Midbrain (tissue), 1 donor: ENCODE measurements at regions not wholly inside any gene's neighbourhood (a gene's known extent, or its start where the extent isn't known, plus 50 kb on each side); places are given as distances from the start of the nearest gene placed in this dataset.

Source experiments
- DNase-seq: peaks from one replicate; lab custom pipeline; 2025; lab: John Stamatoyannopoulos, UW

- DNase-seq, result no peak
These were observed 820.2 kb downstream of the TRIB2 start for GRCh38 chr2:13536941-13537340.

GRCh38 chr2:13537771-13538349 lies 821.1 kb downstream of the TRIB2 start:
- DNase-seq, result no peak

DNA sequence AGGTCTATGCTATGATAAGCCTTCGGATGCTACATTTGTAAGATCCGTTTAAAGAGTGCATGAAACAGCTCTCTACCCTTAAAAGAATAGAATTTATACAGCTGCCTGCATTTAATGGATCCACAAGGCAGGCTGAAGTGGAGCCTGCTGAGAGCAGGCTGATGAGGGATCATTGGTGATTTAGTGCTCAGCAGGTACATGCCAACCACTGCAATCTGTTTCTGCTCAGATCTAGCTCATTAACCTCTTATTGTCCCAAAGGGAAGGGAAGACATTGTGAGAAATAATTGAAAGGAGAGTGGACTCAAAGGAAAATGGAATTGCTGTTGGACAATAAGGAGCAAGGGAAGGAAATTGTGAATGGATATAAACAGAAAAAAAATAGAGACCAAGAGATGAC lies 822.6 kb downstream of the TRIB2 start:
- no peak for DNase-seq

DNA sequence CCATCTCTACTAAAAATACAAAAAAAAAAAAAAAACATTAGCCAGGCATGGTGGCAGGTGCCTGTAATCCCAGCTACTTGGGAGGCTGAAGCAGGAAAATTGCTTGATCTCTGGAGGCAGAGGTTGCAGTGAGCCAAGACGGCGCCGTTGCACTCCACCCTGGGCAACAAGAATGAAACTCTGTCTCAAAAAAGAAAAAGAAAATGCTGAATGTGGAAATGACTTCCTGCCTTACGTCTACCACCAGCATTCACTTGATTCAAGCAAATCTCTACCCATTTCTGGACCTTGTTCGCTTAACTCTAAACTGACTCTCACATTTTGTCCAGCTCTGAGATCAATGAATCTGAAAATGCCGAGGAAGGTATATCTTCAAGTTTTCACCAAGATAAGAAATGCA lies 825.3 kb downstream of the TRIB2 start:
- no peak for DNase-seq

- DNase-seq, result no peak
These were observed 825.9 kb downstream of the TRIB2 start for GRCh38 chr2:13542642-13543041.

GRCh38 chr2:13543550-13543949 lies 826.8 kb downstream of the TRIB2 start:
- no peak for DNase-seq

DNA sequence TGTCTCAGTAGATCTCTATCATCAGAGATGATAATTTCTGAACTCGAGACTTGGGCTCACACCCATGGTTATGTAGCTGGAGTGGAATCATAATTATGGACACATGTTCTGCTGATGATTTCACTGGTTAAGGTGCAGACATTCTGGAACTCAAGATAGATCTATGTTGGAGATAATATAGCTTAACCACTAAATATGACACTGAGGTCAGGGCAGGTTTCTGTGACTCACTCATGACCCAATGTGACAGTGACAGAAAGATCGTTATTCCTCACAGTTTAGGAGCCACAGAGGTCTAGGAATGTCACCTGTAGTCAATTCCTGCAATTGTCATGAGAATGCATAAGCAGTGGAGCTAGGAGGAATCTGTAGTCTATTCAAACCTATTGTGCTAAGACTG lies 828.6 kb downstream of the TRIB2 start:
- DNase-seq, result no peak

- no peak for DNase-seq
These were observed 829.4 kb downstream of the TRIB2 start for GRCh38 chr2:13546131-13546530.

DNA sequence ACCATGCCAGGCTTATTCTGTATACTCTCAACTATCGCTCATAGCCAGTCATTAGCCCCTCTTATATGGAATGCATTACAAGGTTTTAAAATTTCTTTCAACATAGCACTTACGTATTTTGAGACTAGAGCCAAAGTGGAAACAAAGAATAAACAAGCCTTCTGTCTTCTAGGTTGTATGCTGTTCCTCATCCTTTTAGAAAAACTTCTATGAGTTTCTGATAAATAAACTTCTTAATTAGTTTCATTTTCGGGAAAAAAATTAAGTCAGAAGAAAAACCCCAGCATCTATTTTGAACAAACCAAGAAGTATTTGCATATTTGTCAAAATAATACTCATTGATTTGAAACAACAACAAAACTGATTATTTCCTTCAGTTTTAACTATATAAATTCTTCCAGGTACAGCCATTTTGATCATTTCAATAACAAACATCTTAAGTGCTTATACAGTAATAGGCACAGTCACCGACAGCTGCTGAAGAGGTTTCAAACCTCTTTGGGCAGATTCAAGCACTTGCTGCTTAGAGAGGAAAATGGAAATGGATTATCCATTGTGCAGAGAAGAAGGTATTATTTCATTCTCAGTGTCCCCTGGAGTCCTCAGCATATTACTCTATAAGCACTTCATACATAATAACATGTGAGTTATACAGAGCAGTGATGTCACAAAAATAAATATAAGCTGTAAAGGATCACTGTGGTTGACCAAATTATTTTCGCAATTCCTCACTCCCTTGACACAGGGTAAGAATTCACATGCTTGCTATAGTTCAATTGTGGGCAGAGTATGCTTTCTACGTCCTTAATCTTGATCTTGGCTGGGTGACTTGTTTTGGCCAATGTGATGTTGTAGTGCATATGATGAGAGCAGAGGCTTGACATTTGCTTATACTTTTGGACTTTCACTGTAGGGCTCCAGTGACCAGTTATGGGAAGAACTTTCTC lies 833.8 kb downstream of the TRIB2 start:
- DNase-seq, result no peak

DNA sequence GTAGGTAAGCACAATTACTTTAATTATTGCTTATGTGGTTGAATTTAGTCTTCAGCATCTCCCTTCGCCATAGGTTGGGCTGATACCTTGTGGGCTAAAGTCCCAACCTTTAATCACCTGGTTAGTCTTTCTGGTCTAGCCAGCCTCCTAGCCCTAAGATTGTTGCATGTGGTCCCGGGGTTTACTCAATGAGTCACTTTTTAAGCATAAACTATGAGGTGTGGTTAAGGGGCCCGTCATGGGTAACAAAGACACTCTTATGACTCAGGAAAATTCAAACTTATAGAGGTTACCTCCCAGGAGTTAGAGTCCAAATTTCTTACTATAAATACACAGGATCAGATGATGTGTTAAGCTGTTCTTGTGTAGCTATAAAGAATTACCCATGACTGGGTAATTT lies 841.6 kb downstream of the TRIB2 start:
- no peak for DNase-seq

DNA sequence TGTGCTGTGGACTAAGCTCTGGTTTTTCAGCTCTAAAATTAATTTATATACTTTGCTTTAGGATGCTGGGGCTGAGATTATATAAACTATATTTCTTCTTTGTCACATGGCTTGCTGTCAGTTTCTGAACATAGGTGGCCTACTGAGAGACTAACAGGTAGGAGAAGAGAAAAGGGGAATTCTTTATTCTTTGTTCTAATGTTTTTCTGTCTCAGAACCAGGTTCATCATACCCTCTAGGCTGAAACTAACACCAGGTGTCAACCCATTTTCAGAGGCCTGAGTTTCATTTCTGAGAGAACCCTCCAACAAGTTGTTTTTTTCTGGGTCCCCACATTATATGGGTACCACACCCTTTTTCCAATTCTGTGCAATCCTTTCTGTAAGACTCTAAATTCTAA lies 843.6 kb downstream of the TRIB2 start:
- DNase-seq, result no peak

DNA sequence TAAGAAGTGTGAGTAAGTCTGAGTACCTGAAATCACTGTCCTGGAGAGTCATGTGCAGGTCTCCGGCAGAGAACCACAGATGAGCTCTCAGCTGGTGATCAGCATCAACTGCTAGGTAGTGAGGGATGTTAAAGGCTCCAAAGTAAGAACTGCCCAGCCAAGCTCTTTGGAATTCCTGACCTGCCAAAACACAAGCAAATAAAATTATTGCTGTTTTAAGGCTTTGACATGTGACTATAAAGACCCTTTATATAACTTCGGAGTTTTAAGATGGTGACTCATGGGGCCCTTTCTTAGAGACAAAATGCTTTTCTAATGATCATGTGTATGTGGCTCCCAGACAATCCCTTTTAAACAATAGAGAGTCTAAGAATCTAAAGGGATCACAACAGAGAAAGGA lies 855.7 kb downstream of the TRIB2 start:
- no peak for DNase-seq

GRCh38 chr2:13574831-13575230 lies 858.1 kb downstream of the TRIB2 start:
- no peak for DNase-seq

DNA sequence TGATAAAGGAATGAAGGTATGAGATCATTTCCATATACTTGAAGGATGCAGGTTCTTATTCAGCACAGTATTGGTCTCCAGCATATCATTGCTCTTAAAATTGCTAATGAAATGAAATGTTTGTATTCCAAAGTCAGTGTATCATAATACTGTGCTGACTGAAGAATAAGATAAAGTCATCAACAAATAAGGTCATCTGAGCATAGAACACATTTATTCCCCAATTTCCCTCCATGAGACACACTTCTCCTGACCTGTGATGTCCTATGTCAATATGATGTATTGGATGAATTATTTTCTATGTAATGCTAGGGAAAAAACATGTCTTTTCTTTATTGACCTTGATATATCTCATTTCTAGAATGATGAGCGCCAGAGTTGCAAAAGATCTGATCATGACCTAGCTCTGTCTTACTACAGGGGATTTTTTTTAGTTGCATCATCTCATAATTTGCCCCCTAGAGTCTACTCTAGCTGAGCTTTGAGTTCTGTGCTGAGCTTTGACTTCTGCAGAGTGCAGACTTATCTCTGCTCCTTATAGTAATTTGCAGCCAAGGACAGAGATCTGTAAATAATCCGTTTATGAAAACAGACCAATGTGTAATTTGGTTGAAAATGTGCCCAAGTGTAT lies 859.8 kb downstream of the TRIB2 start:
- DNase-seq, result no peak

DNA sequence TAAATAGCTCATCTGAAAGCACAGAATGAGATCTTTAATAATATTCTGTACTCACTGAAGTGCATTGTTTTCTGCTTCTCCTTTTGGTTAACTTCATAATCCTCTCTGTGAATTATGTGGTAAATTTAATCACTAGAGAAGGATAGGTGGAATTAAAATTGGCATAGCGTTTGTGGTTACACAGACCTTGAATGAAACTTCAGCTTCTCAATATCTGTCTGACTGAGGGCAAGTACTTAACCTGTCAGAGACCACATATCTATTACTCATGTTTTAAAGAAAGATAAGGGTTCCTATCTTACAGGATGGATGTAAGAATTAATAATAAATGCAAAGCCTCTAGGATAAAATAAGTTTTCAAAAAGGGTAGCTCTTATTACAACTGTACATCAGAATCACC lies 861.8 kb downstream of the TRIB2 start:
- no peak for DNase-seq

DNA sequence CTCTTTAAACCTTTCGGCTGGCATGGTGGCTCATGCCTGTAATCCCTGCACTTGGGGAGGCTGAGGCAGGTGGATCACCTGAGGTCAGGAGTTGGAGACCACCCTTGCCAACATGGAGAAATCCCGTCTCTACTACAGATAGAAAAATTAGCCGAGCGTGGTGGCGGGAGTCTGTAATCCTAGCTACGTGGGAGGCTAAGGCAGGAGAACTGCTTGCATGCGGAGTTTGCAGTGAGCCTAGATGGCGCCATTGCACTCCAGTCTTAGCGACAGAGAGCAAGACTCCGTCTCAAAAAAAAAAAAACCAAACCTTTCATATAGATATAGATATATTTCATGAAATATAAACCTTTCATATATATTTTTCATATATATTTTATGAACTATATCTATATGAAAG lies 864.7 kb downstream of the TRIB2 start:
- DNase-seq, result no peak

DNA sequence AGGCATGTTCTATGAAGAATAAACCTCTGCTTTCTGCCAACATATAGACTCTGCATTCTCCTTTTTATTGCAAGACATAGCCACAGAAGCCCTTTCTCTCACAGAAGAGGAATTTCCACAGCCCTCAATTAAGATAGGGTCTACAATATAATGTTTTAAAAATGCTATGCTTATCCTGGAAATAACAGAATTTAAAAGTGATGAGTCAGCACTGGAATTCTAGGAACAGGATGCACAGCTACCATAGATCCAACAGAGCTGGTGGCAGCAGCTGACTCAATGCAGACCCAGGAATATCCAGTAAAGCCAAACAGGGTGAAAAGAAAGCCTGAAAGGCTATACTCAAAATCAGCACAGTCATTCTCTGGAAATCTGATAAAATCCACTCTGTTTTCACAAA lies 866.9 kb downstream of the TRIB2 start:
- no peak for DNase-seq

GRCh38 chr2:13584020-13584419 lies 867.3 kb downstream of the TRIB2 start:
- no peak for DNase-seq

DNA sequence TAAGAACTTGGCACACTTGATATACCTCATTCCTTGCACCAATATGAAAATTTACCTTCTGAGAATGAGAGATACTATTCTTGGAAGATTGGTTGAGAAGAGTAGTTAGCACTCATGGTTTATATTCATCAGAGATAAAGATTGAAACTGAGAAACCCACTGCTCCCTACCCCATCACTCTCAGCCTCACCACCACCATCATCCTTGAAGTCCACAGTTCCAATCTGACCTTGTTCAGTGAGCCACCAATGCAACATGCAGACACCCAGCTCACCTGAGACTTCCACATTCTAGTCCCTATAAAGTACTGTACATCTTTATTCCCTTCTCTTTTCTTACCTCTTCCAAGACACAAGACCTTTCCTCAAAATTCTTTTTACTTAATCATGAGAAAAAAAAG lies 869.0 kb downstream of the TRIB2 start:
- DNase-seq, result no peak

DNA sequence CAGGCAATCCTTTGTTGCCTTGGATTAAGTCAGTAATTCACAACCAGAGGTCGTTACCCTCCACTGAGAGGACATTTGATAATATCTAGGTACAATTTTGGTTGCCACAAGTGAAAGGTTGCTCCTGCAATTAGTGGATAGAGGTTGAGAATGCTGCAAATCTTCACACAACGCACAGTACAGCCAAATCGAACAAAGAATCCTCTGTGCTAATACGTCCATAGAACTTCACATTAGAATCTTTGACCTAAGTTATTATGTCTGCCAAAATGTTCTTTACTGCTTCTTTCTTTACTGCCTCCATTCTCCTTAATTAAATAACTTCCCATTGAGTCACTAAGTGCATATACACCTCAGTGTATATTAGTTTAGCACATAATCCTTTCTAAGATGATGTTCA lies 879.5 kb downstream of the TRIB2 start:
- DNase-seq, result no peak

DNA sequence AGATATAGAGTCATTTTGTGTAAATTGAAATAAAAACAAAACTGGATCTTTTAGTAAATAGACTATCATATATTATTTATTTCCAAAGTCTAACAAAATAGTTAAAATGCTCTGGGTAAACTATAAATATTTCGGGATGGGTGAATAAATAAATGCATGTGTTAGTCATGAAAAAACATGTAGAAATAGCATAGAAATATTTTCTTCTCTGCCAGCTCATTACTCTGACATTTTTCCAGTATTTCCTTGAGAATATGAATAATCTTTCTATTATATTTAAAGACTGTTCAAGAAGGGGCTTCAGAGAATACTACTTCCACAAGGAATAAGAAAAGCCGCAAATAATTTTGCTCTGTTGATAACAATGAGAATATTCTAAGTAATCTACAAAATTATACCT lies 880.4 kb downstream of the TRIB2 start:
- DNase-seq, result no peak

DNA sequence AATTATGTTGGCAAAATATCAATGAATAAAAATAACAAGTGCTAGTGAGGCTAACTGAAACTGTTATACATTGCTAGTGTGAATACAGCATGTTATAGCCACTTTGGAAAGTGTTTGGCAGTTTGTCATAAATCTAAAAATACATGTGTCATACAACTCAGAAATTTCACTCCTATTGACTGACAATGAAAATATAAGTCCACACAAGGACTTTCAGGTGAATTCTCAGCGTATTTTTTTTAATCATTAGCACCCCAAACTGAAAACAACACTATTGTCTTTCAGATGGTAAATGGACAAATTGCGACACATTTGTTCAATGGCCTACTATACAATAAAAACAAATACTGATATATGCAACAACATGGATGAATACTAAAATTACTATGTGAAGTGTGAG lies 884.8 kb downstream of the TRIB2 start:
- no peak for DNase-seq

GRCh38 chr2:13604951-13605661 lies 888.4 kb downstream of the TRIB2 start:
- DNase-seq, result no peak
